NOMO-1 treated with dmso at 0.1 percent for 144 hours (cell line): ENCODE measurements at regions not wholly inside any gene's neighbourhood (a gene's known extent, or its start where the extent isn't known, plus 50 kb on each side); places are given as distances from the start of the nearest gene placed in this dataset.

ENCODE experiments used
- DNase-seq: peaks from one replicate; lab custom pipeline; 2025; ENCODE audit not compliant: unreplicated experiment; lab: John Stamatoyannopoulos, UW

DNA sequence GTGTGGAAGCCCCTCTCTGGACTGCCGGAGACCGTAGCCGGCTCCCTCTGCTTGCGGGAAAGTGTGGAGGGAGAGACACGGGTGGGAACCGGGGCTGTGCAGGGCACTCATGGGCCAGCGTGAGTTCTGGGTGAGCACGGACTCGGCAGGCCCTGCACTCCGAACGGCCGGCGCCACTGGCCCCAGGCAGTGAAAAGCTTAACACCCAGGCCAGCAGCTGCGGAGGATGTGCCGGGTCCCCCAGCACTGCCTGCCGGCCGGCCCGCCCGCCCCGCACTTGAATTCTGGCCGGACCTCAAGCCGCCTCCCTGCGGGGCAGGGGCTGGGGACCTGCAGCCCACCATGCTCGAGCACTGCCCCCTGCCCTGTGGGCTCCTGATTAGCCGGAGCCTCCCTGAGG, 147.0 kb downstream of the FGF9 start:
- no peak for DNase-seq

DNA sequence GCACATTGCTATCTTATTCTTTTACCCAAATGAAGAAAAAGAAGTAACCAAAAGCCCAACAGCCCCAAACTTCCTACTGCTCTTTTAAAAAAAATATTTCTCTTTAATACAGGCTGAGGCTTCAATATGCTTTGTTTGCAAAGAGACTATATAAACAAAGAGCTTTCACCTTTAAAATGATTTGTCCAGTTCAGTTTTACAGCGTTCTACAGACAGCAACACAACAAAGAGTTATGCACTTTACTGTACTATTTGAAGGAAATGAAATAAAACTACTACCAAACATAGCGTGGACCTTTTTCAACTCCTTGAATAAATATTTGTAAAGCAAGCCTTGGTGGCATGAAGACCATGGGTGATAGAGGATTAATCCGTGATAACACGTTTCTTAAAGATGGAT, 151.2 kb downstream of the FGF9 start:
- no peak for DNase-seq

DNA sequence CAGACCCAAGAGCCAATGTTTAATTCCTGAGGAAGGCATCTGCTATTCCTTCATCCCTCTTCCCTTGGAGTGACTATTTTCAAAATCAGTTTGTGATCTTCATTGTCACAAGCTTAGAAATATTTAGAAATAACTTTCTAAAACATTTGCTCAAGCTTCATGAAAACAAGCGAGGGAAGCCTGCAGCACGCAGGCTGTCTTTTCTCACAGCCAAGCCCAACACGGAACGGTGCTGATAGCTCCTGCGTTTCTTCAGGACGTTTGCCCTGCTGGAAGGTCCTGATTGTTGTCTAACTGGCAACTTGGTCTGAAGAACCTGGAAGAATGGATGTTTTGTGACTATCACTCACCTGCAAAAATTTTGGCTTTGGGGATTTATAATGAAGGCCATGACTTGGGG, 152.5 kb downstream of the FGF9 start:
- peak; percentile 35 for DNase-seq

DNA sequence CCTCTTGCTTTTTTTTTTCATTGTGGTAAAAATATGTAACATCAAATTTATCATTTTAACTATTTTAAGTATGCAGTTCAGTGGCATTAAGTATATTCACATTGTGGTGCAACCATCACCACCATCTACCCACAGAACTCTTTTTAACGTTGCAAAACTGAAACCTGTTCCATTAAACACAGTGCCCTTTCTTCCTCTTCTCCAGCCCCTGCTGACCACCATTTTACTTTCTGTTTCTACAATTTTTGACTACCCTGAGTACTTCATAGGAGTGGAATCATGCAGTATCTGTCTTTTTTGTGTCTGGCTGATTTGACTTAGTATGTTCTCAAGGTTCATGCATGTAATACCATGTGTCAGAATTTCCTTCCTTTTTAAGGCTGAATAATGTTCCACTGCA, 153.1 kb downstream of the FGF9 start:
- DNase-seq: peak; percentile 88

DNA sequence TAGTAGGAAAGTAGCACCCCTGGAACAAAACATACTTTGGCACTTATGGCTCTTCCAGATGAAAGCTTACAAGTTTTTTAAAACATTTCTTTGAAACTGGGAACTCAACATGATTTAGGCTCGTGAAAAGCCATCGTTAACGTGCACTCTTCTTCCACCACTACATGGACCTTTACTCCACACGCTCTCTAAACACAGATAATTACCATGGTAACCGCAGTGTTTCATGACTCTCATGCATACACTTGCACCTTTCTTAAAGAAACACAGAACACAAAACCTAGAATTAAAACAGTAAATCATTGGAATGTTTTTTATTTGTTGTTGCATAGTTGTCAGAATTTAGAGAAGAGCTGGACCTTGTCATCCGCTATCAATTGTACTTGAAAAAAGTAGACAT, 154.3 kb downstream of the FGF9 start:
- DNase-seq: no peak

DNA sequence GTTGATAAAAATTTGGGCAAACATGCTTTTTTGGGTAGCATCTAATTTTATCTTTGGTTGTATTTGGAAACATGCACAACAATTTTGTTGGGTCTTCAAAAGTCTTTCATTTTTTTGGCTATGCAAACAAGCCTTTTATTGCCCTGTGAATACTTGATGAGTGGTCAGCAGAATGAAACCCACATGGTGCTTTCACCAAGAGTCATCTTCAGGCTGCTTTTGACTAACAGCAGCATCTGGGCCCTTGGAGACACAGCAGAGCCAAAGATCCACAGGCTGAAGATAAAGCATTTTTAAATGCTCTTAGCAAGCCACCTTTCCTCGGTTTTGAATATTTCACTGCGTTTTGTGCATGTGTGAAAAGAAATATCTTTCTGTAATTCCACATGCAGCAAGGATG, 154.9 kb downstream of the FGF9 start:
- DNase-seq: no peak

DNA sequence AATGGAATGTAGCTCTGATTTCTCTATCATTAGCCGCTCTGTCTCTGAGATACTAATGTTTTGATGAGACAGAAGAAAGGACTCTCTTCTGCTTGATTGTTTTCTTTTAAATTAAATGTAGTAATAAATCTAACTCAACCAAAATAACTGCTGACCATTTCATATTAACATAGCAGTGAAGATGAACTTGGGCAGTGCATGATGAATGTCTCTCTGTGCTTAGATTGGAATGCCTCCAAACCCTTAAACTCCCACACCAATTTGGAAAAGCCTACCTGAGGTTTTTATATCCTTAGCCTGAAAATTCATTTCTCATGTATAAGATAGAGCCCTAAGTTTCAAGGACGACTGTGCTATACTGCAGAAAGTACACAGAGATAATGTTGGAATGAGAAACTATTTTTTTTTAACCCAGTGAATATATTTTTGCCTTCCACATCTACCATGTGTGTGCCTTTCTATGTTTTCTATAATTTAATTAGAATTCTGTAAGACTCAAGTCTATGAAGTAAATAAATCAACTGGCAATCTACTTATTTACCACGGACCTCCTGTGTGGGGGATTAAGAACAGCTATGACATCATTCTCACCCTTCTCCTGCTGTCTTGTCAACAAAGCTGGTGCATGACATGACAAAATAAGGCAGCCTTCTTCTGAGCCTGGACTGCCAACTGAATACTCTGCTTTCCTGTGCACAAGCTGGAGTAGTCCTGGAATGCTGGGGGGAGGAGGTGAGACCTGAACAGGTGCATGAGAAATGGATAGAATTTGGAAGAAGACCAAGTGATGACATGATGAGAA, 155.5 kb downstream of the FGF9 start:
- no peak for DNase-seq

DNA sequence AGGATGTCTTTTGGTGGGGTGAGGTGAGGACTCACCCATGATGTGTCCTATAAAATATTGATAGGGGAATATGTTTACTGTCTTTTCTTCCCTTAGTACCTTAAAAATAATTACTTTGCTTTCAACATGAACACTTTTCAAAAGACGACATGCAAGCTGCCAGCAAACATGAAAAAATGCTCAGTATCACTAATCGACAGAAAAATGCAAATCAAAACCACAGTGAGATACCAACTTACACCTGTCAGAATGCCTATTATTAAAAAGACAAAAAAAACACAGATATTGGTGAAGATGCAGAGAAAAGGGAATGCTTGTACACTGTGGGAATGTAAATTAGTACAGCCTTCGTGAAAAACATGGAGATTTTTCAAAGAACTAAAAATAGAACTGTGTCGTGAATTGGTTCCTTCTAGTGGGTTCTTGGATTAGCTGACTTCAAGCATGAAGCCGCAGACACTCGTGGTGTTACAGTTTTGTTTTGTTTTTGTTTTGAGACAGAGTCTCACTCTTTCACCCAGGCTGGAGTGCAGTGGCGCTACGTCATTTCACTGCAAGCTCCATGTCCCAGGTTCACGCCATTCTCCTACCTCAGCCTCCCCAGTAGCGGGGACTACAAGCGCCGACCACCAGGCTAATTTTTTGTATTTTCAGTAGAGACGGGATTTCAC, 160.9 kb downstream of the FGF9 start:
- no peak for DNase-seq

DNA sequence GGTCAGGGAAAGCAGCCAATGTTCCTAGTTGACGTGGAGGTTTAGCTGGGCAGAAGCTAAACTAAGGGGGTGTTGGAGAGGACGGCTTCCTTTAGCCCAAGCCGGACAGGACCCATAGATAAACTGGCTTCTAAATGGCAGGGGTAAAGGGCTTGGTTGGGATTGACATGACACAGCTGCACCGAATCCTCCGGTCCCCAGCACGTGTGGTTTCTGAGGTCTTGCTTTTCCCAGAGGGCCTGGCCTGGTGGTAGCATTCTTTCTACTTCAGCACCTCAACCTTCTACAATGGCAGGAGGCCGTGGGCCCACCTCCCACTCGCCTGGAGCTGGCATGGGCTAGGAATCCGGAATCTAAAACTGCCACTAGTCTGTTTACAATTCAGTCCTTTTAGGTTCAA, 163.0 kb downstream of the FGF9 start:
- no peak for DNase-seq

DNA sequence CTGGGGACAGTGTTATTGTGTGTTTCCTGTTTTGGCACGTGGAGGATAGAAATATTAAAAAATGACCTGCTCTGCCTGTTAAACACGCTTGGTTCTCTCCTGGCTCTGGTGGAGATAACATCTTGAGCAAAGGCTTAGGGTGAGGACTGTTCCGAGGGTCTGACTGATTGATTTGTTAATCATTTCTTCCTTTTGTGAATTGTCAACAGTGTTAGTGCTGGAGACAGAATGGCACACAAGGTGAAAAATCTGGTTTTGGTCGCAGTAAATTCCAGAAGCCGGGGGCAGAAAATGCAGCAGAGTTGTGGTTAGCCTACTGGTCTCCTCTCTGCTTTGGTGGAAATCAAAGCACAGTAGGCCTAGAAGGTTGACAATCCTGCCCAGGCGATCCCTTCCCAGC, 163.6 kb downstream of the FGF9 start:
- no peak for DNase-seq

DNA sequence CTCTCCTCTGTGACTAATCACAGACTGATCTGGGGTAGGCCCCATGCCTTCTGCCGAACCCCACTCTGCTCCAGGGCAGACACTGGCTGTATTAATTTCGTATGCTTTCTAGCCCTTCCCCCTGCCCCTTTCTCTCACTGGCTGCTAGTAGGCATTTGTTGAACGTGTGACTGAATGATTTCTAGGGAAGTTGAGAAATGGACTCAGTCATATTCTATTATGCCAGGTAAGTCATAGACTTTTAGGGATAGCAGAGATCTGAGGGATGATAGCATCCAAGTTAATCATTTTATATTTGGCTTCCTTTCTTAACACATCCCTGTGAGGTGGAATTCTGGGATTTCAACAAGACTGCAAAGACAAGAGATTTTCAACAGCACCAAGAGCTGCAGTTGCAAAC, 166.4 kb downstream of the FGF9 start:
- no peak for DNase-seq

DNA sequence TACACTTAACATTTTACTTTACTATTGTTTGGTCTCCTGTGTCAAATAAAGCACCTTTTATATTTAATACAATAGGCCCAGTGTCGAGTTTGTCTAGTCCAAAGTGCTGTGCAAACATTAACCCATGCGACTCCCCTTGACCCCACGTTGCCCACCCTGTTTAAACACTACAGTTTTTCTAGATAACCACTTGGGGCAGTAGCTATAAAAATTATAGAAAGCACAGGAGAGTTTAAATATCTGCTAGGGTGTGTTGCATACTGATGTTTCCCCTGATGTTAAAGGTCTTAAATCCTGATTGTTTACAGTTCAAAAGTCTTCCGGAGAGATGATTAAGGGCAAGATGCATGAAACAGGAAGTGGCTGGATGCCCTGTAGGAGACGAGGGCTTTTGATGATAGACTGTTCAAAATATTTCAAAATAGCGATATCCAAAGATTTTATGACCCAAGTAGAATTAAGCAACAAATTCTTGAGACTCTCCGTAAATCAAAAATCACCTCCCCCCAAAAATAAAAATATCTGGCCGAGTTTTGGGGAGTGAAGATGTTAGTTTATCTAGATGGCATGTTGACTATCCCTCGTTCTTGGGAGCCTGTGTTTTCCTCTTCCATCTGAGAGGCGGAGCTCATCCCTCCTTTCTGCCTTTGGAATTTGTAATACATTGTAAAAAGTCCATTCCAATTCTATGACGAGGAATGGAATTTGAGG, 167.1 kb downstream of the FGF9 start:
- DNase-seq: peak; percentile 22

DNA sequence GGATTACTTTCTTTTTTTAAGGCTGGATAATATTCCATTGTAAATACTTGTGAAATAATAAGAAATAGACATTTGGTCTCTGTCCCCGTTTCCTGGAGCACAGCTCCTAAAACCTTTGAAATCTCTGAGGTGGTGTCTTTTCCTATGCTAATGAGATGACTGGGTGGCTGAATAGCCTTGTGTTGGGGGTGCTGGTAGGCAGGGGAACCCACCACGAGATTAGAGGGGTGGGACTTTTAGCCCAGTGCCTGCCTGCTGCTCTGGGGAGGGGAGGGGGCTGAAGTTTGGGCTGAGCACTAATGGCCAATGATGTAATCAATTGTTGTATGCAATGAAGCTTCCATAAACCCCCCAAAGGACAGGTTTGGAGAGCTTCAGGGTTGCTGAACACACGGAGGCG, 175.7 kb downstream of the FGF9 start:
- DNase-seq: no peak

DNA sequence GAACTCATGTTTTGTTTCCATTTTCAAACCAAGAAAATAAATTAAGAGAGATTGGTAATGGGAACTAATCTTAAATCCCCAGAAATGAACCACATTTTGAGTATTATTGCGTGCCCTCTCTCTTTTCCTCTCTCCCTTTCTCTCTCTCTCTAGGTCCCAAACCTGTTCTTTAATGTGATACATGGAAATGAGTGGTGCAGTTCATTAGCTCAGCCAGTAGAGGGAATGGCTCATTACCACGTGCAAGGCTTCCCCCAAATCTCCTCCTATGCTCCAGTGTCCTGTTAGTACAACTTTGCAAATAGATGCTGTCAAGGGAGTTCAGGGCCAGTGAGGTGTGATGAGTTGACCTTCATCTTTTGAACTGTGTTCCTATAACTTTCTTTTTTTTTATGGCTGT, 178.4 kb downstream of the FGF9 start:
- peak; percentile 30 for DNase-seq

DNA sequence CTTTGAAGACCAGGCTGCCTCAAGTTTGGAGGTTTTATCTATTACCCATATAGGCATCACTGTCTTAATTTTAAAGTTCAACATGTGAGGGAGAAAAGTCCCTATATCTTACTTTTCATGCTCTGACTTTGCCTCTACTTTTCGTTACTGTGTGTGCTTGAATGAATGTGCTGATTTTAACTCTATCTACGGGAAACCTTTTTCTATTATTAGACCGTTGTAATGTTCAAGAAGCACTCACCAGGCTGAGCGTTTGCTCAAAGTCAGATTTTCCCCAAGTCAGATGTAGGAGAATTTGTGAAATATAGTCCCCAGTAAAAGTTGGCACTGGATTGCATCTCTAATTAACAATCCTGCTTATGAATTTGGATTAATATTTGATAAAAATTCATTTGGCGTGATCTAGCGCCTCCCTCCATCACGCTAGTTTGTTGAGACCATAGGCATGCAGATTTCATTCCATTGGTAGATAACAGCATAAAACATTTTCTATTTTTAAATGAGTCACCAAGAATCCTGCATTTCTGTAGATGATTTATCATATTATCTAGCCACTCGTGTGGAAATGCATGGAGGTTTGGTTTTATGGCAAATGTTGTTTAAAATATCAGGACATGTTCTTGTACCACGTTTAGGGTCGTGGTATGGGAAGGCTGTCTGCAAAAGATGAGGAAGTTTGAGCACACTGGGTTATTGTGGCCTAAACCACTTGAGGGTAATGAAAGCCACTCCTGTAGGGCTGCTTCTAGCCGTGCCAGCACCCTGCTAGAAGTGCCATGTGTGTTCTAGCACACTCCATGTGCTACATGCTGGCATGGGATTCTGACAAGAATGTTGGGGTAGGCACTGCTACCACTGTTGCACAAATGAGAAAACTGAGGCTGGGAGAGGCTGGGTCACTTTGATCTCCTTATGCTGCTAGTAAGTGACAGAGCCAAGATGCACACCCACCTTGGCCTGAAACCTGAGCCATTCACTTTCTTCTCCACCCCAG, 179.4 kb downstream of the FGF9 start:
- no peak for DNase-seq

DNA sequence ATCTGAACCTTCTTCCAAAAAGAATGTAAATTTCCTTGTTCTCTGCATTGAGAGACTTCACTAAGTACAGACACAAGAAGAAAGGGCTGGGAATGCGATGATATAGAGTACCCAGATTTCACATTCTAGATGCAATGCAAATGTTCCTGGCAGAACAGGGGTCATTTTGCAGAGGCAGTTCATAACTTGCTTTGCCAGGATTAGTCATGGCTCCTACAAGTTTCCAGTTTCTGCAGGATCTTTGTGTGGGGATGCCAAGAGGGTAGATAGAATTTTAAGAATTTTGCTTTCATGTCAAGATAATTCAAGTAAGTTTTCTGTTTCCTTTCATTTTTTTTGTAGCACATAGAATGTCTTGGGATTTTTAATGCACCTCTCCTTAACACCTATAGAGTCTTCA, 181.2 kb downstream of the FGF9 start:
- DNase-seq: no peak

DNA sequence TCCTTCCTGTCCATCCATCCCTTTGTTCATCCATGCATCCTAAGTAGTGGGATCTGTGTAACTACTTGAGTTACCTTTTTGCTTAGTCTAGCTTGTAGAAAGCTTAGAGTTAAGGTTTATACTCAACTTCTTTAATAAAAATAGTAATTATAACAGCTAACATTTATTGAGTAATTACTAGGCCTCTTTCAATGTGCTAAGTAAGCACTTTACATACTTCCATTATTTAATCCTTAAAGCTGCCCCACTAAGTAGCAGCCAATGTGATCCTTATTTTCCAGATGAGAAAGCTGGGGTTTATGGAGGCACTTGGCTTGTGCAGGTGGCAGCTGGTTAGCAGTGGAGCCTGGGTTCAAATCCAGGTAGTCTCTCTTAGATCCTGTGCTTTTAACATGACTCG, 182.9 kb downstream of the FGF9 start:
- no peak for DNase-seq

DNA sequence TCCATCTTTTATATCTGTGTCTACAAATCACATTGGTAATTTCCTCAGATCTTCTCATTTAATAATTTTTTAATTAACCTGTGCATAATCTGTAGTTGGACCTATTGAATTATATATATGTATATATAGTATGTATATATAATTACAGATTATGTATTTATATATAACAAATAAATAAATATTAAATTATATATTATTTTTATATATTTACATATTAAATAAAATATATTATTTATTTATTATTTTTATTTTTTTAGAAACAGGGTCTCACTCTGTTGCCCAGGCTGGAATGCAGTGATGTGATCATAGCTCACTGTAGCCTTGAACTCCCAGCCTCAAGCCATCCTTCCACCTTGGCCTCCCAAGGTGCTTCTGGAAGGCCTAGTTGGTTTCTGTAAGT, 197.9 kb downstream of the FGF9 start:
- no peak for DNase-seq

DNA sequence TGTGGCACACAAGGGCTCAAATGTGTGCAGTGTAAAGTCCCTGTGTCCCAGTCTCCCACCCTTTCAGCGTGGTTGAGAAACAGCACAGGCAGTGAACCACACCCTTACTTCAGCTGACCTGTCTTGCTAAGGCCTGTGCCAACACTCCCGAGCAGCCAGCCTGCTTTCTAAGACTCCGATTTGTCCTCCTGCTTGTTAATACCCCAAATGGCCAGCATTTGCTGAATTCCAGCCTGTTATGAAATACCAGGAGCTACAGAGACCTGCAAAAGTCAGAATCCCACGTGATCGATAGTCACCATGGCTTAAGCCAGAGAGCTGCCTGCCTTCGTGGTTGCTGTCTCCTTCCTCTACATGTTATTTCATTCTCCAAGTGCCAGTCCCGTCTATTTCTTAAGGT, 200.5 kb downstream of the FGF9 start:
- no peak for DNase-seq

DNA sequence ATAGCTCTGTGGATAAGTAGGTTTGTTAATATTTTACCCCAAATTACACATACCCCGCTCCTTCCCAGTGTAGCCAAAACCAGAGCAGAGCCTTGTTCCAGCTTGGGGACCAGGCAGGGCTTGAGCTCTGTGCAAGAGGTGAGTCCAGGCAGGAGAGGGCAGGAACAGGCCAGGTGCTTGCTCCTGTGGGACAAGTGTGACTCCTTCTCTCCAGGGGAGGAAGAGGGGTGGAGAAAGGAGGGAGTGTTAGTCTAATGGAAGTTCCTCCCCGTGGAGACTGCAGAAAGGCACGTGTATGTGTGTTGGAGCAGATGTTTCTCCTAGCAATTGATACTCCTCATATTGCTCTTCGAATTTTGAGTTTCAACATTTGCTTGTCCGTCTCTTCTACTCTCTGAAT, 201.0 kb downstream of the FGF9 start:
- no peak for DNase-seq

DNA sequence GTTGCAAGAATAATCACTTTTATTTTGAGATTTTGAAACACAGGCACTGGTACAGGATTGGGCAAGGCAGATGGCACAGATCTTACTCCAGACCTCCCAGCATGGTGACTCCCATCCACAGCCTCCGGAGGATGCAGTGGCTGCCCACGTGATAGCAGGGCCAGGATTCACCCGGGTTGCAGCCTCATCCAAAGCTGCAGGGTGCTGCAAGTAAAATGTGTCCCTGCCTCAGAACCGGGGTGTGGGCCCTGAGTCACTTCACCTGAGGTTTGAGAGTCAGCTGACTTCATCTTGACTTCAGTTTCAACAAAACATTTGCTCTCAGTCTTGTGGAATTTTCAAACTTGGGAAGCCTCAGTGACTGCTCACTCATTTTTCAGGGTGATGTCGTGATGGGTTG, 201.9 kb downstream of the FGF9 start:
- DNase-seq: no peak
